ENCODE measurements at regions not wholly inside any gene's neighbourhood (a gene's known extent, or its start where the extent isn't known, plus 50 kb on each side); places are given as distances from the start of the nearest gene placed in this dataset.
"Not testable (repeated sequence)": the region's sequence is repeated elsewhere in the genome, so short reads cannot be mapped to it uniquely, and the experiment has no call there.

GRCh38 chr17:65301184-65301583, 164.0 kb downstream of the RGS9 start:
- DNase-seq, result no peak

- no peak for DNase-seq
Measured at GRCh38 chr17:65297916-65298315, 160.7 kb downstream of the RGS9 start.

GRCh38 chr17:65297384-65297783, 160.2 kb downstream of the RGS9 start:
- DNase-seq, result no peak

GRCh38 chr17:65294181-65294719, 157.1 kb downstream of the RGS9 start:
- DNase-seq, result peak; percentile 45

GRCh38 chr17:65293584-65294180, 156.5 kb downstream of the RGS9 start:
- no peak for DNase-seq

GRCh38 chr17:65292430-65292829, 155.3 kb downstream of the RGS9 start:
- no peak for DNase-seq

GRCh38 chr17:65291301-65291700, 154.1 kb downstream of the RGS9 start:
- DNase-seq, result not testable (repeated sequence)

- DNase-seq, result no peak
Measured at GRCh38 chr17:65290616-65291015, 153.4 kb downstream of the RGS9 start.

- DNase-seq, result no peak
Measured at GRCh38 chr17:65290056-65290455, 152.9 kb downstream of the RGS9 start.

- no peak for DNase-seq
Measured at GRCh38 chr17:65287040-65287439, 149.9 kb downstream of the RGS9 start.

GRCh38 chr17:65283704-65284103, 146.5 kb downstream of the RGS9 start:
- DNase-seq, result no peak

- no peak for DNase-seq
Measured at GRCh38 chr17:65279456-65279855, 142.3 kb downstream of the RGS9 start.

- DNase-seq, result no peak
Measured at GRCh38 chr17:65278820-65279184, 141.6 kb downstream of the RGS9 start.

- peak; percentile 9 for DNase-seq
Measured at GRCh38 chr17:65278050-65278819, 141.1 kb downstream of the RGS9 start.

GRCh38 chr17:65277576-65277975, 140.4 kb downstream of the RGS9 start:
- no peak for DNase-seq
